ENCODE measurements at regions not wholly inside any gene's neighbourhood (a gene's known extent, or its start where the extent isn't known, plus 50 kb on each side); places are given as distances from the start of the nearest gene placed in this dataset.

GRCh38 chr18:2112435-2113045 lies 458.8 kb downstream of the METTL4 start:
- H3K4me1 ChIP-seq (ENCODE audit: insufficient read depth, poor library complexity, severe bottlenecking): peaks cover 23% of the 10 kb centered on the region
- H3K4me3 ChIP-seq (ENCODE audit: severe bottlenecking): no peak overlapping the region
- H3K9me3 ChIP-seq (ENCODE audit: severe bottlenecking): no peaks in the 10 kb centered on the region
- no peak for DNase-seq (ENCODE audit: low spot score)
- peak; percentile 69 for ATAC-seq (ENCODE audit: low read depth)
- no peak for TF ChIP-seq CTCF (IDR thresholded peaks at IDR 0.05; ENCODE audit: poor library complexity, severe bottlenecking)
- H3K27me3 ChIP-seq (ENCODE audit: insufficient read depth, poor library complexity, severe bottlenecking): no peaks in the 10 kb centered on the region
- peak overlapping the region; percentile 72 for H3K27ac ChIP-seq (ENCODE audit: poor library complexity, severe bottlenecking)
- H3K36me3 ChIP-seq (ENCODE audit: low read depth): no peaks in the 10 kb centered on the region

- Histone ChIP-seq H3K27ac (ENCODE audit: poor library complexity, severe bottlenecking) (no peak overlapping the region), H3K36me3 (ENCODE audit: low read depth) (no peaks in the 10 kb centered on the region), H3K4me3 (ENCODE audit: severe bottlenecking) (no peak overlapping the region), H3K4me1 (ENCODE audit: insufficient read depth, poor library complexity, severe bottlenecking) (peaks cover 23% of the 10 kb centered on the region), H3K9me3 (ENCODE audit: severe bottlenecking) (no peaks in the 10 kb centered on the region), H3K27me3 (ENCODE audit: insufficient read depth, poor library complexity, severe bottlenecking) (no peaks in the 10 kb centered on the region)
- no peak for DNase-seq (ENCODE audit: low spot score)
- no peak for ATAC-seq (ENCODE audit: low read depth)
- TF ChIP-seq CTCF (IDR thresholded peaks at IDR 0.05; ENCODE audit: poor library complexity, severe bottlenecking): no peak
Measured at GRCh38 chr18:2114289-2114688, 457.0 kb downstream of the METTL4 start.

- H3K9me3 ChIP-seq (ENCODE audit: severe bottlenecking): no peaks in the 10 kb centered on the region
- peaks cover 23% of the 10 kb centered on the region for H3K4me1 ChIP-seq (ENCODE audit: insufficient read depth, poor library complexity, severe bottlenecking)
- no peak overlapping the region for H3K27ac ChIP-seq (ENCODE audit: poor library complexity, severe bottlenecking)
- ATAC-seq (ENCODE audit: low read depth): no peak
- no peak for TF ChIP-seq CTCF (IDR thresholded peaks at IDR 0.05; ENCODE audit: poor library complexity, severe bottlenecking)
- no peak overlapping the region for H3K4me3 ChIP-seq (ENCODE audit: severe bottlenecking)
- H3K27me3 ChIP-seq (ENCODE audit: insufficient read depth, poor library complexity, severe bottlenecking): no peaks in the 10 kb centered on the region
- DNase-seq (ENCODE audit: low spot score): no peak
- H3K36me3 ChIP-seq (ENCODE audit: low read depth): no peaks in the 10 kb centered on the region
Measured at GRCh38 chr18:2114765-2115164, 456.5 kb downstream of the METTL4 start.

- peak; percentile 41 for TF ChIP-seq CTCF (IDR thresholded peaks at IDR 0.05; ENCODE audit: poor library complexity, severe bottlenecking)
- Histone ChIP-seq H3K27ac (ENCODE audit: poor library complexity, severe bottlenecking) (no peak overlapping the region), H3K4me1 (ENCODE audit: insufficient read depth, poor library complexity, severe bottlenecking) (no peaks in the 10 kb centered on the region), H3K27me3 (ENCODE audit: insufficient read depth, poor library complexity, severe bottlenecking) (no peaks in the 10 kb centered on the region), H3K36me3 (ENCODE audit: low read depth) (no peaks in the 10 kb centered on the region), H3K9me3 (ENCODE audit: severe bottlenecking) (no peaks in the 10 kb centered on the region), H3K4me3 (ENCODE audit: severe bottlenecking) (no peak overlapping the region)
- 0 out of 3 replicates have a peak, but pooled peaks have one; percentile 29 for ATAC-seq (ENCODE audit: low read depth)
- no peak for DNase-seq (ENCODE audit: low spot score)
Measured at GRCh38 chr18:2121224-2121623, 450.1 kb downstream of the METTL4 start.

- Histone ChIP-seq H3K9me3 (ENCODE audit: severe bottlenecking) (no peaks in the 10 kb centered on the region), H3K36me3 (ENCODE audit: low read depth) (no peaks in the 10 kb centered on the region), H3K27me3 (ENCODE audit: insufficient read depth, poor library complexity, severe bottlenecking) (no peaks in the 10 kb centered on the region), H3K27ac (ENCODE audit: poor library complexity, severe bottlenecking) (no peak overlapping the region), H3K4me1 (ENCODE audit: insufficient read depth, poor library complexity, severe bottlenecking) (no peaks in the 10 kb centered on the region), H3K4me3 (ENCODE audit: severe bottlenecking) (no peak overlapping the region)
- DNase-seq (ENCODE audit: low spot score): no peak
- no peak for ATAC-seq (ENCODE audit: low read depth)
- TF ChIP-seq CTCF (IDR thresholded peaks at IDR 0.05; ENCODE audit: poor library complexity, severe bottlenecking): no peak
Measured at GRCh38 chr18:2123077-2123476, 448.2 kb downstream of the METTL4 start.
